CD14-positive monocyte (primary cell): ENCODE measurements at regions not wholly inside any gene's neighbourhood (a gene's known extent, or its start where the extent isn't known, plus 50 kb on each side); places are given as distances from the start of the nearest gene placed in this dataset.

ENCODE experiments used
- DNase-seq, 3 donors: peaks; one replicate each; pipeline ENCODE4 v3.0.0-alpha.2; 2011 to 2022
- H2AFZ ChIP-seq: 2 replicates; pipeline ENCODE4 v1.6.0; 2012; ENCODE audit warnings: mild to moderate bottlenecking, low read depth, low read length, inconsistent platforms; ENCODE audit not compliant: insufficient read depth, poor library complexity, severe bottlenecking
- H3K27ac ChIP-seq, 2 donors: 1 replicate in 1 of 2; 2 replicates in 1 of 2; pipeline ENCODE4 v1.5.1; 2012 to 2013; ENCODE audit warnings: low read length in 2 of 2, control low read depth in 1 of 2, inconsistent platforms in 1 of 2, low read depth in 1 of 2, mild to moderate bottlenecking in 1 of 2
- H3K27me3 ChIP-seq, 2 donors: one replicate each; pipeline versions ENCODE4 v1.6.0 to v1.6.1; 2011 to 2013; ENCODE audit warnings: low read length in 2 of 2; ENCODE audit not compliant: control insufficient read depth in 2 of 2, insufficient read depth in 2 of 2
- H3K36me3 ChIP-seq, 2 donors: replicated peaks in 1 of 2; 1 replicate in 1 of 2; 2 replicates in 1 of 2; pipeline versions ENCODE4 v1.5.1 to v1.6.1; 2012 to 2013; ENCODE audit warnings: low read length in 2 of 2, control low read depth in 1 of 2, inconsistent platforms in 1 of 2, mild to moderate bottlenecking in 1 of 2; ENCODE audit not compliant: insufficient read depth in 2 of 2, control insufficient read depth in 1 of 2
- H3K4me1 ChIP-seq, 2 donors: 1 replicate in 1 of 2; 2 replicates in 1 of 2; pipeline versions ENCODE4 v1.5.1 to v1.6.1; 2012 to 2013; ENCODE audit warnings: low read length in 2 of 2, control low read depth in 1 of 2, inconsistent platforms in 1 of 2, mild to moderate bottlenecking in 1 of 2, moderate library complexity in 1 of 2; ENCODE audit not compliant: insufficient read depth in 2 of 2, control insufficient read depth in 1 of 2
- H3K4me2 ChIP-seq: replicated peaks from 2 replicates; pipeline ENCODE3; 2012; ENCODE audit warnings: low read length, moderate library complexity, mild to moderate bottlenecking; ENCODE audit not compliant: poor library complexity, severe bottlenecking; ENCODE audit errors: extremely low read depth
- H3K4me3 ChIP-seq, 3 experiments: fragments of 200-600 bp in 1 of 3; sonication (generic) in 1 of 3; replicated peaks in 1 of 3; 1 replicate in 2 of 3; 2 replicates in 1 of 3; pipeline ENCODE4 v1.5.1; 2011 to 2013; ENCODE audit warnings: low read length in 3 of 3, mild to moderate bottlenecking in 3 of 3, control low read depth in 2 of 3, low read depth in 2 of 3, inconsistent platforms in 1 of 3, moderate library complexity in 1 of 3
- H3K79me2 ChIP-seq: 2 replicates; pipeline ENCODE4 v1.6.0; 2012; ENCODE audit warnings: mild to moderate bottlenecking, control low read depth, inconsistent platforms, low read length, moderate library complexity; ENCODE audit not compliant: insufficient read depth
- H3K9ac ChIP-seq: 2 replicates; pipeline ENCODE4 v1.6.0; 2017; ENCODE audit warnings: low read length, mild to moderate bottlenecking; ENCODE audit not compliant: insufficient read depth, poor library complexity, severe bottlenecking
- H3K9me3 ChIP-seq, 2 donors: replicated peaks in 1 of 2; 1 replicate in 1 of 2; 2 replicates in 1 of 2; pipeline versions ENCODE4 v1.5.1 to v1.6.1; 2012 to 2013; ENCODE audit warnings: low read length in 2 of 2, control low read depth in 1 of 2; ENCODE audit not compliant: control insufficient read depth in 1 of 2, insufficient read depth in 1 of 2
- H4K20me1 ChIP-seq: 2 replicates; pipeline ENCODE4 v1.6.0; 2012; ENCODE audit warnings: mild to moderate bottlenecking, low read length, control low read depth, moderate library complexity; ENCODE audit not compliant: insufficient read depth
- H3K27ac Mint-ChIP-seq, 7 donors: one replicate each; pipeline ENCODE4 v1.8.0; 2020; ENCODE audit warnings: mild to moderate bottlenecking in 7 of 7, mixed read lengths in 7 of 7, moderate library complexity in 6 of 7, inconsistent platforms in 2 of 7
- H3K27me3 Mint-ChIP-seq, 3 donors: one replicate each; pipeline ENCODE4 v1.8.0; 2021 to 2022; ENCODE audit warnings: low read depth in 3 of 3, mild to moderate bottlenecking in 3 of 3, mixed read lengths in 3 of 3, moderate library complexity in 3 of 3, inconsistent platforms in 1 of 3
- H3K36me3 Mint-ChIP-seq, 2 donors: one replicate each; pipeline ENCODE4 v1.8.0; 2020; ENCODE audit warnings: mixed read lengths in 2 of 2, inconsistent platforms in 1 of 2, mild to moderate bottlenecking in 1 of 2
- H3K4me1 Mint-ChIP-seq: one replicate; pipeline ENCODE4 v1.8.0; 2020; ENCODE audit warnings: mild to moderate bottlenecking, mixed read lengths
- H3K4me3 Mint-ChIP-seq, 2 donors: one replicate each; pipeline ENCODE4 v1.8.0; 2020; ENCODE audit warnings: mild to moderate bottlenecking in 2 of 2, mixed read lengths in 2 of 2, moderate library complexity in 1 of 2
- H3K9me3 Mint-ChIP-seq, 7 donors: one replicate each; pipeline ENCODE4 v1.8.0; 2020 to 2022; ENCODE audit warnings: mixed read lengths in 7 of 7, mild to moderate bottlenecking in 6 of 7, moderate library complexity in 6 of 7, inconsistent platforms in 2 of 7
- CTCF ChIP-seq: fragments of 200-600 bp; IDR thresholded peaks from one replicate; pipeline ENCODE4 v1.8.0; 2022; ENCODE audit warnings: antibody characterized with exemption, mild to moderate bottlenecking
- WGBS: methylation state at CpG from one replicate; pipeline ENCODE4 v1.1.5; 2013; ENCODE audit warnings: missing lambda C conversion rate; ENCODE audit not compliant: insufficient coverage; 5-methylcytosine and 5-hydroxymethylcytosine counted together
- intact Hi-C, 2 donors: fragments of 100-400 bp; cut with micrococcal nuclease; formaldehyde crosslinking; loops; one replicate each; pipeline versions ENCODE4 v1.15.0 to v1.15.1; 2023

GRCh38 chr17:56009795-56010651 is 143.3 kb upstream of the ANKFN1 start:
- 43% methylated on average over 2 of the region's 5 CpGs for WGBS
- Histone ChIP-seq H3K9me3 (no peaks in the 10 kb centered on the region), H3K36me3 (no peaks in the 10 kb centered on the region), H3K4me1 (no peaks in the 10 kb centered on the region), H3K4me3 (no peak overlapping the region), H3K27me3 (no peaks in the 10 kb centered on the region), H4K20me1 (no peaks in the 10 kb centered on the region), H3K79me2 (no peaks in the 10 kb centered on the region), H3K4me2 (no peak overlapping the region), H3K27ac (no peak overlapping the region), H2AFZ (no peak overlapping the region), H3K9ac (no peak overlapping the region)
- no peak for DNase-seq
- H3K36me3 Mint-ChIP-seq = no peaks in the 10 kb centered on the region
- peaks cover 1 to 7% (median 3%) of the 10 kb centered on the region in 7 donors for H3K9me3 Mint-ChIP-seq
- intact Hi-C loops = no loop called here
- no peaks in the 10 kb centered on the region for H3K4me1 Mint-ChIP-seq
- H3K27me3 Mint-ChIP-seq = no peaks in the 10 kb centered on the region
- H3K27ac Mint-ChIP-seq = no peak overlapping the region
- no peak overlapping the region for H3K4me3 Mint-ChIP-seq
- TF ChIP-seq CTCF = no peak

- Mint-ChIP-seq H3K27ac (no peak overlapping the region), H3K4me3 (no peak overlapping the region)
- intact Hi-C loops = no loop called here
These were observed 141.7 kb upstream of the ANKFN1 start for GRCh38 chr17:56011406-56012131.

More at GRCh38 chr17:56011406-56012131, 141.7 kb upstream of the ANKFN1 start:
- Mint-ChIP-seq H3K27me3 (peaks cover 0 to 2% (median 1%) of the 10 kb centered on the region in 3 donors), H3K9me3 (peaks cover 1 to 7% (median 3%) of the 10 kb centered on the region in 7 donors), H3K4me1 (no peaks in the 10 kb centered on the region), H3K36me3 (no peaks in the 10 kb centered on the region)
- no peaks in the 10 kb centered on the region for H3K27me3 ChIP-seq
- WGBS = no CpG with 5 or more reads among the region's 4 CpGs
- no peaks in the 10 kb centered on the region for H3K4me1 ChIP-seq
- no peaks in the 10 kb centered on the region for H3K79me2 ChIP-seq
- no peak overlapping the region for H3K27ac ChIP-seq
- no peak overlapping the region for H2AFZ ChIP-seq
- no peak overlapping the region for H3K4me3 ChIP-seq
- no peak for TF ChIP-seq CTCF
- H3K9me3 ChIP-seq = no peaks in the 10 kb centered on the region
- H4K20me1 ChIP-seq = no peaks in the 10 kb centered on the region
- H3K36me3 ChIP-seq = no peaks in the 10 kb centered on the region
- DNase-seq = no peak
- H3K4me2 ChIP-seq = no peak overlapping the region
- no peak overlapping the region for H3K9ac ChIP-seq
